Lung (tissue), 11 donors: ENCODE measurements at regions not wholly inside any gene's neighbourhood (a gene's known extent, or its start where the extent isn't known, plus 50 kb on each side); places are given as distances from the start of the nearest gene placed in this dataset.

Experiments used
- ATAC-seq: fragments of 200-7000 bp; cut with Tn5 transposase; one replicate; pipeline ENCODE4 v1.9.1; 2020; ENCODE audit warnings: moderate number of reproducible peaks; ENCODE audit not compliant: insufficient read depth, low FRiP score
- DNase-seq, 3 donors: peaks; one replicate each; pipeline ENCODE4 v3.0.0-alpha.2; 2013 to 2017
- H3K27ac ChIP-seq, 2 donors: one replicate each; pipeline ENCODE4 v1.5.1; 2013; ENCODE audit warnings: mild to moderate bottlenecking in 2 of 2, moderate library complexity in 2 of 2, control low read depth in 1 of 2, inconsistent platforms in 1 of 2, low read depth in 1 of 2, low read length in 1 of 2
- H3K27me3 ChIP-seq, 3 donors: one replicate each; pipeline ENCODE4 v1.5.1; 2013; ENCODE audit warnings: low read length in 2 of 3; ENCODE audit not compliant: control insufficient read depth in 3 of 3, insufficient read depth in 3 of 3
- H3K36me3 ChIP-seq, 4 donors: one replicate each; pipeline ENCODE4 v1.5.1; 2013; ENCODE audit warnings: low read length in 4 of 4, mild to moderate bottlenecking in 1 of 4, moderate library complexity in 1 of 4; ENCODE audit not compliant: control insufficient read depth in 4 of 4, insufficient read depth in 4 of 4
- H3K4me1 ChIP-seq, 5 donors: one replicate each; pipeline ENCODE4 v1.5.1; 2013; ENCODE audit warnings: low read length in 5 of 5, mild to moderate bottlenecking in 2 of 5, moderate library complexity in 1 of 5; ENCODE audit not compliant: control insufficient read depth in 5 of 5, insufficient read depth in 5 of 5
- H3K4me3 ChIP-seq: one replicate; pipeline ENCODE4 v1.5.1; 2013; ENCODE audit warnings: mild to moderate bottlenecking, control low read depth, moderate library complexity
- H3K9ac ChIP-seq, 2 donors: one replicate each; pipeline ENCODE4 v1.5.1; 2013; ENCODE audit warnings: low read length in 2 of 2, control low read depth in 1 of 2; ENCODE audit not compliant: insufficient read depth in 1 of 2
- H3K9me3 ChIP-seq, 4 donors: one replicate each; pipeline ENCODE4 v1.5.1; 2013; ENCODE audit warnings: low read length in 3 of 4, mild to moderate bottlenecking in 1 of 4, moderate library complexity in 1 of 4; ENCODE audit not compliant: control insufficient read depth in 4 of 4, insufficient read depth in 3 of 4
- CTCF ChIP-seq: IDR thresholded peaks from 2 replicates; pipeline ENCODE4 v1.5.1; 2012; ENCODE audit warnings: mild to moderate bottlenecking; ENCODE audit errors: control extremely low read depth, extremely low read depth
- WGBS, 2 donors: extraction: QIAGEN DNeasy Blood & Tissue Kit; methylation state at CpG; one replicate each; pipeline ENCODE4 v1.1.7; 2013; 5-methylcytosine and 5-hydroxymethylcytosine counted together
- donor health status: control.
- donor health status: control.
- donor health status: Bipolar disorder and iron deficiency.
- donor health status: healthy.
- donor health status: DM: yes; HTN: yes; CAD: no.

- Histone ChIP-seq H3K9ac (no peak overlapping the region), H3K27me3 (no peaks in the 10 kb centered on the region), H3K27ac (no peak overlapping the region), H3K36me3 (no peaks in the 10 kb centered on the region), H3K4me1 (no peaks in the 10 kb centered on the region), H3K4me3 (no peak overlapping the region), H3K9me3 (peaks cover 0 to 4% (median 0%) of the 10 kb centered on the region in 4 donors)
- WGBS, 2 donors, result 78 to 86% methylated on average over 2 of the region's 2 CpGs
- no peak for ATAC-seq
- DNase-seq, result no peak
- TF ChIP-seq CTCF, result no peak
Measured at GRCh38 chr15:87744815-87745214, 511.7 kb downstream of the NTRK3 start.

- no peaks in the 10 kb centered on the region for H3K4me1 ChIP-seq
- no peak overlapping the region for H3K27ac ChIP-seq
- ATAC-seq, result no peak
- H3K36me3 ChIP-seq, result no peaks in the 10 kb centered on the region
- 53 to 76% methylated on average over 3 of the region's 3 CpGs for WGBS, 2 donors
- H3K9ac ChIP-seq, result no peak overlapping the region
- H3K9me3 ChIP-seq, result peaks cover 0 to 4% (median 0%) of the 10 kb centered on the region in 4 donors
- no peak for TF ChIP-seq CTCF
- H3K4me3 ChIP-seq, result no peak overlapping the region
- DNase-seq, result no peak
- H3K27me3 ChIP-seq, result no peaks in the 10 kb centered on the region
Measured at GRCh38 chr15:87743562-87743961, 513.0 kb downstream of the NTRK3 start.

DNA sequence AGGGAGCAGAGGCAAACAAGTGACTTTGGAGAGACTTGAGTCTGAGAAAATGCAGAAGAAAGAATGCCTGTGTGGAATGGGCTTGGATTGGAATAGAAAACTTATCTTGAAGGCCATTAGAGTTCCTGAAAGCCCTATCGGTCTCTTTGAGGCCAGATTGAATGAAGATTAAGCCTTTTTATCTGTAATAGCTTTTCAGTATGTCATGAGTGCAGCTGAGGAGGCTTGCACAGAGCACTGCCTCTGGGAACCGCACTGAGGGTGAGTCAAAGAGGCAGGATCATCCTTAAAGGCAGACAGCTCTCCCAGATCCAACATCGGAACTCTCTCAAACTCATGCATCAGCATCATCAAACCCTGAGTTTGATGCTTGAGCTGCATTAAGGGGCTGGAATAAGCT lies 515.2 kb downstream of the NTRK3 start:
- ATAC-seq, result no peak
- no peak for TF ChIP-seq CTCF
- Histone ChIP-seq H3K9ac (no peak overlapping the region), H3K4me1 (no peaks in the 10 kb centered on the region), H3K36me3 (no peaks in the 10 kb centered on the region), H3K27me3 (no peaks in the 10 kb centered on the region), H3K27ac (no peak overlapping the region), H3K4me3 (no peak overlapping the region), H3K9me3 (no peaks in the 10 kb centered on the region)
- 83 to 90% methylated on average over 3 of the region's 3 CpGs for WGBS, 2 donors
- no peak for DNase-seq

DNA sequence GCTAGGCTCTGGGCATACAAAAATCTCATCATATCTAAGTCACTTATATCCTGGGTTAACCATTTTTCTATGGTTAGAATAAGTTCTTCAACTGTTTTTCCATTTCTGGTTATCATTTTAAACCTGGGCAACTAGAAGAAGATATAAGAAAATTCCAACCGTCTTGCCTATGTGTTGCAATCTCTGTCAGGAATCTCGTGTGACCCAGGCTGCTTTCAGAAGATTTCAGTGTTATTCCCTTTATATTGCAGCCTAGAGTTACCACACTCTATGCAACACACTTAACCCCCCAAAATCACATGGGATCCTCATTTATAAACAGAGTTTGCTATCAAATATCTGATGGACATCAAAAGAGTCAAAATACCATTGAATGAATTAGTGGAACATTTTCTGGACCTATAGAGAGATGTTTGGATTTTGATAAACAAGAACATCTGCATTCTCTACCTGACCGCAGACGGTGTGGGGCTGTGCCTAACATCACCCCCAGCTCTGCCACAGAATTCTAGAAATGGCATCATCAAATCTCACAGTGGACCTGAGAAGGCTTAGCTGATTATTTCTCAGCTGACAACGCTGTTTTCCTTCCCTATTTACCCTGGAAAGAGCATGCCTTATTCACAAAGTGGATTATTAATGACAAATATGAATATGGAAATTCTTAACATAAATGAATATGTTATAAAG lies 515.7 kb downstream of the NTRK3 start:
- Histone ChIP-seq H3K4me1 (no peaks in the 10 kb centered on the region), H3K4me3 (no peak overlapping the region), H3K27ac (no peak overlapping the region), H3K9me3 (no peaks in the 10 kb centered on the region), H3K27me3 (no peaks in the 10 kb centered on the region), H3K9ac (no peak overlapping the region), H3K36me3 (no peaks in the 10 kb centered on the region)
- WGBS, 2 donors, result 79 to 88% methylated on average over 5 of the region's 5 CpGs
- no peak for TF ChIP-seq CTCF
- ATAC-seq (no peak), DNase-seq (no peak)
